HT-29 (cell line): ENCODE measurements at regions not wholly inside any gene's neighbourhood (a gene's known extent, or its start where the extent isn't known, plus 50 kb on each side); places are given as distances from the start of the nearest gene placed in this dataset.
"Not testable (repeated sequence)": the region's sequence is repeated elsewhere in the genome, so short reads cannot be mapped to it uniquely, and the experiment has no call there.

ENCODE experiments used
- DNase-seq: peaks from one replicate; pipeline ENCODE4 v3.0.0-alpha.2; 2015; ENCODE audit warnings: low spot score

DNA sequence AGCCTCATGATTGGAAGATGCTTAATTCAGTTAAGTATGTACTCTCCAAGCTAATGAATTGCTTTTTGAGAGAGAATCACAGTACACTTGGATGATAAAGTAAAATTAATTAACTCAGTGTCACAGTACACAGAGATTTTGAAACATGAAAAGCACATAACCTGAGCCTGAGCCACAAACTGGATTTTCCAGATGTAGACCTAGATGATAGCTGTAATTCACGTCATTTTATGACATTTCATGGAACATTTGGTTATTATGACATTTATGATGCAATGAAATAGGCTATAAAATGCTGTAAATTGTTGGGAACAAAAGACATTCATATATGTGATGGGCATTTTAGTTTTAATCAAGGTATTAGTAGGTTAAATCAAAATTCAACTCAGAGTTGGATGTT, 983.7 kb downstream of the STPG2 start:
- no peak for DNase-seq

GRCh38 chr4:97185233-97185632, 958.0 kb downstream of the STPG2 start:
- no peak for DNase-seq

DNA sequence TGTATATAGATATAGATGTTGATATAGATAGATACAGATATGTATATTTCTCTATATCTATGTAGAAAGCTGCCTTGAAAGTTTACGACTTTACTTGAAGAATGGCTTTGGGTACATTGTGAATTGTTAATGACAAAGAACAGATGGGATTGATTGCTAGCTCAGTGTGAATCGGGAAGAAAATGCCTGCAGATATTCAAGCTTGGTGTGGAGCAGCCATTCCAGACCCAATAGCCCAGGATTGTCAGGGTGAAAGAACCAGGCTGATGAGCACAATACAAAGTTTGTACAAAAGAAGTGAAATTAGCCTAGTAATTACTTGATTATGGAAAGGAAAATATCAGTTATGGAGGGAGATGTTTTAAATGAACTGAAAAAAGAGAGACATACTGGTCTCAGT, 946.2 kb downstream of the STPG2 start:
- DNase-seq, result no peak

DNA sequence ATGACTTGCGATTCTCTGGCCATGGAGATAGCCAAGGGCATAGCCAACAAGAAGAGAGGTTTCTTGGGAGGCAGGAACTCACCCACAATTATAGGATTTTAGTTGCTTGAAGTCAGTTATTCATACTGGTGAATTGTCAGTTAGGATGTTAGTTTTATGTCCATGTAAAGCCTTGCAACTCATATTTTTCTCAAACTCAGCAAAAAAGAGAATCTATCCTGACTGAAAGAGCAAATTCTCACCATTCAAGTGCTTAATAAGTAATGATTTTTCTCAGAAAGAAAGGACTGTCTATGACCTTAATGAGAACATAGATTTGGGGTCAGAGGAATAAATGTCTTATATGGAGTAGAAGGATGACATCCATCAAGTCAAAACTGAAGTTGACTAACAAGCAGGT, 934.5 kb downstream of the STPG2 start:
- DNase-seq, result no peak

GRCh38 chr4:97215409-97215941, 927.8 kb downstream of the STPG2 start:
- no peak for DNase-seq

- DNase-seq, result no peak
Measured at GRCh38 chr4:97216046-97216445, 927.2 kb downstream of the STPG2 start.

- DNase-seq, result no peak
Measured at GRCh38 chr4:97235521-97235920, 907.8 kb downstream of the STPG2 start.

- DNase-seq, result no peak
Measured at GRCh38 chr4:97238956-97239666, 904.2 kb downstream of the STPG2 start.

- no peak for DNase-seq
Measured at GRCh38 chr4:97239667-97239997, 903.6 kb downstream of the STPG2 start.

GRCh38 chr4:97252615-97253154, 890.6 kb downstream of the STPG2 start:
- DNase-seq, result no peak

DNA sequence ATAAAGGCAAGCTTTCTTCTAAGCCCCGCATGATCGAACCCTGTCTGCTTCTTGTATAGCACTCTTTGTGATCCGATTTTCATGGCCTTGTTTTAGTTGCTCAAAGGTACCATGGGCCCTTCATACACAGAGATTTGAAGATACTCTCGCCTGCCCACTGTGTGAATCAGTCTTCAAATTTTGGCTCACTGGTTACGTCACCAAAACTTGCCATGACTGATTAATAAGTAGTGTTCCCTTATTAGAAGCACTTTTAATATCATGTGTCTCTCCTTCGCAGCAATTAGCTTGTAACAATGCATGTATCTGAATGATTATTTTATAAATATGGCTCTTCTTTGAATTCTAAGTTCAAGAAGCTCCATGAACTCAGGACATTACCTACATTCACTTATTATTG, 880.5 kb downstream of the STPG2 start:
- no peak for DNase-seq

GRCh38 chr4:97270051-97270450, 873.2 kb downstream of the STPG2 start:
- no peak for DNase-seq

DNA sequence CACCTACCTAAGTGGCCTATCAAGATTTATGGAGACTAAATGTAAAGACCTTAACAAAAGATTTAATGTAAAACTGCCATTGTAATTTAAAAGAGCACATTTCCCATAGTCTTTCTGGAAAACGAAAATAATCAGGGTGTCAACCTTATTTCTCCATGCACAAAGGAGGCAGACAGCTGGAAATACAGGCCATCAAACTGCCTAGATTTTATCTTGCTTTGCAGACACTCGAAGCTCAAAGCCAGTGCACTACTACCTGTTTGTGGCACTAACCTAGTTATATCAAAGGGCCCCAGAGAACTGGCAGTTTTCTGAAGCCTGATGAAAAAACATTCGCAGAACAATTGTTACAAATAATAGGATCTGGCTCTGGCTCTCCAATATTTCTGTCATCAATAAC, 863.9 kb downstream of the STPG2 start:
- DNase-seq, result no peak

DNA sequence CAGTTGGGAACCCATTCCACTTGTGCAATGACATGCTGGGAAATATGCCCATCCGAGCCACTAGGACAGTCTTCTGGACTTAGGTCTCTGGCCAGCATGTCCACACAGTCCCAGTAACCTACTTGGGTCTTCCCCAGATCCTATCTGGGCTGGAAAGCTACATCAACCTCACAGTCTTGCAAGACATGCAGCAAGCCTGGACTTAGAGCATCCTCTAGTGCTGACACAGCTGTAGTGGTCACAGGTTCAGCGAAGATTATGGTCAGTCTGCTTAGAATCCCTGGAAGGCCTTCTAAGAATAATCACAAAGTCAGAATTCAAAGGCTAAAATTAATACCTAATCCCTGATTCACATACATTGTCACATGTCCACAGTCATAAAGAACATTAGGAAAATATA, 842.7 kb downstream of the STPG2 start:
- DNase-seq, result no peak

- no peak for DNase-seq
Measured at GRCh38 chr4:97305351-97305750, 837.9 kb downstream of the STPG2 start.

- DNase-seq, result no peak
Measured at GRCh38 chr4:97309121-97309520, 834.2 kb downstream of the STPG2 start.

- no peak for DNase-seq
Measured at GRCh38 chr4:97317201-97317600, 826.1 kb downstream of the STPG2 start.

GRCh38 chr4:97317671-97318070, 825.6 kb downstream of the STPG2 start:
- DNase-seq, result no peak

GRCh38 chr4:97325751-97326150, 817.5 kb downstream of the STPG2 start:
- not testable (repeated sequence) for DNase-seq

GRCh38 chr4:97330917-97331316, 812.4 kb downstream of the STPG2 start:
- DNase-seq, result no peak

DNA sequence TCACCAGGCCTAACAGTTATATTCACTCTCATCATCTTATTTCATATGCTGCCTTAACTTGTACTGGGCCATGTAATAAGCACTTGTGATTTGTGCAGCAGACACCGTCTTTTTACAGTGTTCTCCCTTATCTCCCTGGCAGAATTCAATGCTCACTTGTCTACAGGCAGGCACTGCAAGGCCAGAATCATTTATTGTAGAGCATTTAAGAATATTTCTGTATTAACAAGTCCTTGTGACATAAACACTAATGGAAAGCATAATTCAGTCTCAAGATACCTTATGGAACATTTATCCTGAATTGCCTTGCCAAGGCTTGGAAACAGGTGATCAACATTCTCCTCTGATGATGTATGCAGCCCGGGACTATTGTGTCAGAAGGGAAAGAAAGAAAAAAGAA, 808.9 kb downstream of the STPG2 start:
- no peak for DNase-seq

GRCh38 chr4:97349468-97350186, 793.6 kb downstream of the STPG2 start:
- no peak for DNase-seq

GRCh38 chr4:97353876-97354275, 789.4 kb downstream of the STPG2 start:
- no peak for DNase-seq
